HEK293 (cell line): ENCODE measurements at regions not wholly inside any gene's neighbourhood (a gene's known extent, or its start where the extent isn't known, plus 50 kb on each side); places are given as distances from the start of the nearest gene placed in this dataset.

Experiments
- YY1 ChIP-seq: fragments of 450-650 bp; formaldehyde crosslinking; IDR thresholded peaks from 2 replicates; pipeline ENCODE4 v1.5.1; 2018; ENCODE audit warnings: missing biosample characterization, missing genetic modification characterization
- ZBTB1 ChIP-seq: fragments of 450-650 bp; formaldehyde crosslinking; IDR thresholded peaks from 2 replicates; pipeline ENCODE4 v1.5.1; 2016; ENCODE audit warnings: missing biosample characterization, missing genetic modification characterization
- ZNF133 ChIP-seq: fragments of 450-650 bp; formaldehyde crosslinking; IDR thresholded peaks from 2 replicates; pipeline ENCODE4 v1.5.1; 2016; ENCODE audit warnings: missing biosample characterization, missing genetic modification characterization
- ZNF311 ChIP-seq: fragments of 450-650 bp; formaldehyde crosslinking; IDR thresholded peaks from 2 replicates; pipeline ENCODE4 v1.5.1; 2017; ENCODE audit warnings: missing biosample characterization, missing genetic modification characterization, borderline replicate concordance
- TF ChIP-seq, protein P1 (sequence below): fragments of 450-650 bp; formaldehyde crosslinking; IDR thresholded peaks from 2 replicates; pipeline ENCODE4 v1.5.1; 2016; ENCODE audit warnings: missing biosample characterization, missing genetic modification characterization
- TF ChIP-seq, protein P2 (sequence below): fragments of 450-650 bp; formaldehyde crosslinking; IDR thresholded peaks from 2 replicates; pipeline ENCODE4 v1.5.1; 2016; ENCODE audit warnings: missing biosample characterization, missing genetic modification characterization
- TF ChIP-seq, protein P3 (sequence below): fragments of 450-650 bp; formaldehyde crosslinking; IDR thresholded peaks from 2 replicates; pipeline ENCODE4 v1.5.1; 2016; ENCODE audit warnings: missing biosample characterization, missing genetic modification characterization
- TF ChIP-seq, protein P4 (sequence below): fragments of 450-650 bp; IDR thresholded peaks from 2 replicates; pipeline ENCODE4 v1.5.1; 2018; ENCODE audit warnings: missing biosample characterization, mild to moderate bottlenecking, missing genetic modification characterization

- TF ChIP-seq, protein P1, sequence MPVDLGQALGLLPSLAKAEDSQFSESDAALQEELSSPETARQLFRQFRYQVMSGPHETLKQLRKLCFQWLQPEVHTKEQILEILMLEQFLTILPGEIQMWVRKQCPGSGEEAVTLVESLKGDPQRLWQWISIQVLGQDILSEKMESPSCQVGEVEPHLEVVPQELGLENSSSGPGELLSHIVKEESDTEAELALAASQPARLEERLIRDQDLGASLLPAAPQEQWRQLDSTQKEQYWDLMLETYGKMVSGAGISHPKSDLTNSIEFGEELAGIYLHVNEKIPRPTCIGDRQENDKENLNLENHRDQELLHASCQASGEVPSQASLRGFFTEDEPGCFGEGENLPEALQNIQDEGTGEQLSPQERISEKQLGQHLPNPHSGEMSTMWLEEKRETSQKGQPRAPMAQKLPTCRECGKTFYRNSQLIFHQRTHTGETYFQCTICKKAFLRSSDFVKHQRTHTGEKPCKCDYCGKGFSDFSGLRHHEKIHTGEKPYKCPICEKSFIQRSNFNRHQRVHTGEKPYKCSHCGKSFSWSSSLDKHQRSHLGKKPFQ = no peak
- TF ChIP-seq, protein P2, sequence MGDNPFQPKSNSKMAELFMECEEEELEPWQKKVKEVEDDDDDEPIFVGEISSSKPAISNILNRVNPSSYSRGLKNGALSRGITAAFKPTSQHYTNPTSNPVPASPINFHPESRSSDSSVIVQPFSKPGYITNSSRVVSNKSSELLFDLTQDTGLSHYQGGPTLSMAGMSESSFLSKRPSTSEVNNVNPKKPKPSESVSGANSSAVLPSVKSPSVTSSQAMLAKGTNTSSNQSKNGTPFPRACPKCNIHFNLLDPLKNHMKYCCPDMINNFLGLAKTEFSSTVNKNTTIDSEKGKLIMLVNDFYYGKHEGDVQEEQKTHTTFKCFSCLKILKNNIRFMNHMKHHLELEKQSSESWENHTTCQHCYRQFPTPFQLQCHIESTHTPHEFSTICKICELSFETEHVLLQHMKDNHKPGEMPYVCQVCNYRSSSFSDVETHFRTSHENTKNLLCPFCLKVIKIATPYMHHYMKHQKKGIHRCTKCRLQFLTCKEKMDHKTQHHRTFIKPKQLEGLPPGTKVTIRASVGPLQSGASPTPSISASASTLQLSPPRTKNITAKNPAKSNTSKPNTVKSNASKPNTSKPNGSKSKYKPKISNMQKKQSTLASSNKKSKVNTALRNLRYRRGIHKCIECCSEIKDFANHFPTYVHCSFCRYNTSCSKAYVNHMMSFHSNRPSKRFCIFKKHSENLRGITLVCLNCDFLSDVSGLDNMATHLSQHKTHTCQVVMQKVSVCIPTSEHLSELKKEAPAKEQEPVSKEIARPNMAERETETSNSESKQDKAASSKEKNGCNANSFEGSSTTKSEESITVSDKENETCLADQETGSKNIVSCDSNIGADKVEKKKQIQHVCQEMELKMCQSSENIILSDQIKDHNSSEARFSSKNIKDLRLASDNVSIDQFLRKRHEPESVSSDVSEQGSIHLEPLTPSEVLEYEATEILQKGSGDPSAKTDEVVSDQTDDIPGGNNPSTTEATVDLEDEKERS (tag by site-specific recombination) = no peak
- no peak for TF ChIP-seq ZBTB1 (tag by site-specific recombination)
- no peak for TF ChIP-seq YY1 (tag by site-specific recombination)
- TF ChIP-seq, protein P3, sequence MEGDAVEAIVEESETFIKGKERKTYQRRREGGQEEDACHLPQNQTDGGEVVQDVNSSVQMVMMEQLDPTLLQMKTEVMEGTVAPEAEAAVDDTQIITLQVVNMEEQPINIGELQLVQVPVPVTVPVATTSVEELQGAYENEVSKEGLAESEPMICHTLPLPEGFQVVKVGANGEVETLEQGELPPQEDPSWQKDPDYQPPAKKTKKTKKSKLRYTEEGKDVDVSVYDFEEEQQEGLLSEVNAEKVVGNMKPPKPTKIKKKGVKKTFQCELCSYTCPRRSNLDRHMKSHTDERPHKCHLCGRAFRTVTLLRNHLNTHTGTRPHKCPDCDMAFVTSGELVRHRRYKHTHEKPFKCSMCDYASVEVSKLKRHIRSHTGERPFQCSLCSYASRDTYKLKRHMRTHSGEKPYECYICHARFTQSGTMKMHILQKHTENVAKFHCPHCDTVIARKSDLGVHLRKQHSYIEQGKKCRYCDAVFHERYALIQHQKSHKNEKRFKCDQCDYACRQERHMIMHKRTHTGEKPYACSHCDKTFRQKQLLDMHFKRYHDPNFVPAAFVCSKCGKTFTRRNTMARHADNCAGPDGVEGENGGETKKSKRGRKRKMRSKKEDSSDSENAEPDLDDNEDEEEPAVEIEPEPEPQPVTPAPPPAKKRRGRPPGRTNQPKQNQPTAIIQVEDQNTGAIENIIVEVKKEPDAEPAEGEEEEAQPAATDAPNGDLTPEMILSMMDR (tag by site-specific recombination) = no peak
- TF ChIP-seq, protein P4, sequence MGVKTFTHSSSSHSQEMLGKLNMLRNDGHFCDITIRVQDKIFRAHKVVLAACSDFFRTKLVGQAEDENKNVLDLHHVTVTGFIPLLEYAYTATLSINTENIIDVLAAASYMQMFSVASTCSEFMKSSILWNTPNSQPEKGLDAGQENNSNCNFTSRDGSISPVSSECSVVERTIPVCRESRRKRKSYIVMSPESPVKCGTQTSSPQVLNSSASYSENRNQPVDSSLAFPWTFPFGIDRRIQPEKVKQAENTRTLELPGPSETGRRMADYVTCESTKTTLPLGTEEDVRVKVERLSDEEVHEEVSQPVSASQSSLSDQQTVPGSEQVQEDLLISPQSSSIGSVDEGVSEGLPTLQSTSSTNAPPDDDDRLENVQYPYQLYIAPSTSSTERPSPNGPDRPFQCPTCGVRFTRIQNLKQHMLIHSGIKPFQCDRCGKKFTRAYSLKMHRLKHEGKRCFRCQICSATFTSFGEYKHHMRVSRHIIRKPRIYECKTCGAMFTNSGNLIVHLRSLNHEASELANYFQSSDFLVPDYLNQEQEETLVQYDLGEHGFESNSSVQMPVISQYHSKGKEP (tag by site-specific recombination) = no peak
- TF ChIP-seq ZNF133 (tag by site-specific recombination) = no peak
- no peak for TF ChIP-seq ZNF311 (tag by site-specific recombination)
Measured at GRCh38 chr3:182699550-182700170, 93.6 kb upstream of the ATP11B start.
